Esophagus muscularis mucosa (tissue), 4 donors: ENCODE measurements at regions not wholly inside any gene's neighbourhood (a gene's known extent, or its start where the extent isn't known, plus 50 kb on each side); places are given as distances from the start of the nearest gene placed in this dataset.

Experiments used
- DNase-seq: peaks from one replicate; pipeline ENCODE4 v3.0.0-alpha.2; 2017; ENCODE audit errors: extremely low spot score
- H3K27ac ChIP-seq, 4 donors: fragments of 200-600 bp; sonication (generic); replicated peaks in 1 of 4; 1 replicate in 3 of 4; 2 replicates in 1 of 4; pipeline ENCODE4 v1.5.1; 2016 to 2019; ENCODE audit warnings: mild to moderate bottlenecking in 1 of 4
- H3K27me3 ChIP-seq, 4 donors: fragments of 200-600 bp; sonication (generic); one replicate each; pipeline versions ENCODE4 v1.5.1 to v1.6.0; 2016 to 2019
- H3K36me3 ChIP-seq, 4 donors: fragments of 200-600 bp; sonication (generic); one replicate each; pipeline ENCODE4 v1.5.1; 2016 to 2019
- H3K4me1 ChIP-seq, 4 donors: fragments of 200-600 bp; sonication (generic); one replicate each; pipeline ENCODE4 v1.5.1; 2016 to 2019
- H3K4me3 ChIP-seq, 4 donors: fragments of 200-600 bp; sonication (generic); 1 replicate in 2 of 4; 2 replicates in 2 of 4; pipeline ENCODE4 v1.5.1; 2016 to 2019; ENCODE audit warnings: mild to moderate bottlenecking in 4 of 4, moderate library complexity in 1 of 4
- H3K9me3 ChIP-seq, 4 donors: fragments of 200-600 bp; sonication (generic); 1 replicate in 3 of 4; 2 replicates in 1 of 4; pipeline ENCODE4 v1.5.1; 2016 to 2019
- CTCF ChIP-seq, 3 experiments: fragments of 200-600 bp in 2 of 3; fragments of 450-650 bp in 1 of 3; sonication (generic) in 2 of 3; IDR thresholded peaks; one replicate each; pipeline ENCODE4 v1.5.1; 2017 to 2019; ENCODE audit warnings: antibody characterized with exemption in 3 of 3, mild to moderate bottlenecking in 2 of 3, moderate library complexity in 1 of 3
- EP300 ChIP-seq: sonication (generic); formaldehyde crosslinking; IDR thresholded peaks from one replicate; pipeline ENCODE4 v1.6.1; 2017; ENCODE audit warnings: antibody characterized with exemption
- POLR2A ChIP-seq: fragments of 450-650 bp; IDR thresholded peaks from one replicate; pipeline ENCODE4 v1.6.1; 2017; ENCODE audit warnings: antibody characterized with exemption, moderate library complexity, mild to moderate bottlenecking, low read depth
- POLR2AphosphoS5 ChIP-seq, 2 donors: sonication (generic); formaldehyde crosslinking; IDR thresholded peaks; one replicate each; pipeline ENCODE4 v1.6.1; 2017; ENCODE audit warnings: antibody characterized with exemption in 2 of 2
- WGBS: methylation state at CpG from one replicate; pipeline ENCODE4 v1.1.5; 2018; 5-methylcytosine and 5-hydroxymethylcytosine counted together
- intact Hi-C: fragments of 100-400 bp; cut with DNase I; formaldehyde crosslinking; loops from one replicate; pipeline ENCODE4 v1.15.1; 2023

GRCh38 chr12:97301576-97301975 lies 161.0 kb upstream of the RMST start:
- whole genome bisulfite sequencing, result 95% methylated on average over 3 of the region's 3 CpGs
- DNase-seq, result no peak
- Histone ChIP-seq H3K4me3 (no peak overlapping the region), H3K9me3 (no peaks in the 10 kb centered on the region), H3K36me3 (no peaks in the 10 kb centered on the region), H3K27me3 (no peaks in the 10 kb centered on the region), H3K27ac (no peak overlapping the region), H3K4me1 (no peaks in the 10 kb centered on the region)
- intact Hi-C loops, result loop anchor here (5.0 to 10.0 kb wide), 2 partner anchors 147 to 724 kb away; no protein-coding TSS in a partner anchor
- TF ChIP-seq EP300 (no peak), POLR2A (no peak), CTCF (IDR thresholded peaks at IDR 0.05) (no peak)

GRCh38 chr12:97305651-97306050 lies 157.0 kb upstream of the RMST start:
- 92% methylated on average over 4 of the region's 4 CpGs for WGBS
- Histone ChIP-seq H3K36me3 (no peaks in the 10 kb centered on the region), H3K4me1 (no peaks in the 10 kb centered on the region), H3K9me3 (no peaks in the 10 kb centered on the region), H3K4me3 (no peak overlapping the region), H3K27ac (no peak overlapping the region), H3K27me3 (no peaks in the 10 kb centered on the region)
- peak; percentile 26 for DNase-seq
- intact Hi-C loops, result loop anchor here (5.0 to 10.0 kb wide), 2 partner anchors 151 to 318 kb away; no protein-coding TSS in a partner anchor
- TF ChIP-seq EP300, result no peak
- no peak for TF ChIP-seq POLR2A
- no peak for TF ChIP-seq CTCF (IDR thresholded peaks at IDR 0.05)
- TF ChIP-seq POLR2AphosphoS5 (IDR thresholded peaks at IDR 0.05), result no peak

GRCh38 chr12:97306147-97306546 lies 156.5 kb upstream of the RMST start:
- H3K27ac ChIP-seq, result no peak overlapping the region
- intact Hi-C loops, result loop anchor here (5.0 to 10.0 kb wide), 2 partner anchors 151 to 319 kb away; no protein-coding TSS in a partner anchor
- WGBS, result 73% methylated on average over 3 of the region's 3 CpGs

GRCh38 chr12:97308576-97309198 lies 153.9 kb upstream of the RMST start:
- H3K27me3 ChIP-seq, result no peaks in the 10 kb centered on the region
- TF ChIP-seq CTCF (IDR thresholded peaks at IDR 0.05), result peak; percentile 71 to 86 (median 72)
- no peak for TF ChIP-seq EP300
- no peaks in the 10 kb centered on the region for H3K36me3 ChIP-seq
- DNase-seq, result no peak
- no peaks in the 10 kb centered on the region for H3K4me1 ChIP-seq
- no peak overlapping the region for H3K4me3 ChIP-seq
- no peaks in the 10 kb centered on the region for H3K9me3 ChIP-seq
- no peak overlapping the region for H3K27ac ChIP-seq
- intact Hi-C loops, result loop anchor here (5.0 to 10.0 kb wide), 2 partner anchors 154 to 321 kb away; no protein-coding TSS in a partner anchor
- 0% methylated on average over 1 of the region's 1 CpG for WGBS

More at GRCh38 chr12:97306147-97306546, 156.5 kb upstream of the RMST start:
- no peak overlapping the region for H3K4me3 ChIP-seq
- no peaks in the 10 kb centered on the region for H3K27me3 ChIP-seq
- no peaks in the 10 kb centered on the region for H3K9me3 ChIP-seq
- no peaks in the 10 kb centered on the region for H3K4me1 ChIP-seq
- H3K36me3 ChIP-seq, result no peaks in the 10 kb centered on the region
- TF ChIP-seq CTCF (IDR thresholded peaks at IDR 0.05), result no peak
- no peak for TF ChIP-seq EP300
- no peak for TF ChIP-seq POLR2AphosphoS5 (IDR thresholded peaks at IDR 0.05)
- TF ChIP-seq POLR2A, result no peak
- peak; percentile 45 for DNase-seq

GRCh38 chr12:97309921-97310320 lies 152.7 kb upstream of the RMST start:
- TF ChIP-seq POLR2AphosphoS5 (IDR thresholded peaks at IDR 0.05) (no peak), EP300 (no peak), POLR2A (no peak), CTCF (IDR thresholded peaks at IDR 0.05) (no peak)
- no peak overlapping the region for H3K27ac ChIP-seq
- H3K27me3 ChIP-seq, result no peaks in the 10 kb centered on the region
- no peaks in the 10 kb centered on the region for H3K9me3 ChIP-seq
- no peaks in the 10 kb centered on the region for H3K36me3 ChIP-seq
- no peaks in the 10 kb centered on the region for H3K4me1 ChIP-seq
- WGBS, result 68% methylated on average over 5 of the region's 5 CpGs
- H3K4me3 ChIP-seq, result no peak overlapping the region
- intact Hi-C loops, result loop anchor here (5.0 to 10.0 kb wide), 2 partner anchors 155 to 323 kb away; no protein-coding TSS in a partner anchor
- DNase-seq, result no peak
